A673 (cell line): ENCODE measurements at regions not wholly inside any gene's neighbourhood (a gene's known extent, or its start where the extent isn't known, plus 50 kb on each side); places are given as distances from the start of the nearest gene placed in this dataset.

Source experiments
- BruUV-seq: library from RNA; stranded (reverse); fragments of 400-500 nt; replicated peaks from 2 replicates; lab custom pipeline; 2021; lab: Mats Ljungman, UMichigan
- CTCF ChIA-PET: fragments of 300-600 bp; sonication (Branson Sonifier 250); formaldehyde crosslinking; loops from one replicate; lab custom pipeline; 2022; ENCODE audit warnings: antibody characterized with exemption; lab: Charles Lee
- POLR2A ChIA-PET: fragments of 300-600 bp; sonication (Branson Sonifier 250); formaldehyde crosslinking; loops from one replicate; lab custom pipeline; 2022; ENCODE audit warnings: antibody characterized with exemption; ENCODE audit not compliant: low non-redundant PET; lab: Charles Lee
- DNase-seq: peaks from one replicate; pipeline ENCODE4 v3.0.0-alpha.2; 2015; ENCODE audit warnings: low spot score
- H3K27ac ChIP-seq: fragments of 200-600 bp; sonication (generic); 2 replicates; pipeline ENCODE4 v1.5.1; 2016; ENCODE audit warnings: mixed run types, low read depth, mild to moderate bottlenecking, mixed read lengths, antibody characterized with exemption, low read length; ENCODE audit not compliant: poor library complexity, severe bottlenecking
- H3K27me3 ChIP-seq: fragments of 200-600 bp; sonication (generic); replicated peaks from 2 replicates; pipeline ENCODE4 v1.6.1; 2017; ENCODE audit warnings: mixed run types, low read depth, mild to moderate bottlenecking, mixed read lengths, antibody characterized with exemption, low read length; ENCODE audit not compliant: insufficient read depth, poor library complexity
- H3K36me3 ChIP-seq: fragments of 200-600 bp; sonication (generic); 2 replicates; pipeline ENCODE4 v1.6.1; 2016; ENCODE audit warnings: mixed run types, mild to moderate bottlenecking, mixed read lengths, antibody characterized with exemption, low read length; ENCODE audit not compliant: insufficient read depth, poor library complexity, severe bottlenecking
- H3K4me1 ChIP-seq: fragments of 200-600 bp; sonication (generic); 2 replicates; pipeline ENCODE4 v1.6.1; 2017; ENCODE audit warnings: mixed run types, mild to moderate bottlenecking, mixed read lengths, antibody characterized with exemption, low read length; ENCODE audit not compliant: insufficient read depth, poor library complexity, severe bottlenecking
- H3K4me3 ChIP-seq: fragments of 200-600 bp; sonication (generic); 2 replicates; pipeline ENCODE4 v1.5.1; 2016; ENCODE audit warnings: low read depth, mixed run types, mild to moderate bottlenecking, mixed read lengths, low read length; ENCODE audit not compliant: poor library complexity, severe bottlenecking
- H3K9me3 ChIP-seq: fragments of 200-600 bp; sonication (generic); 2 replicates; pipeline ENCODE4 v1.6.1; 2016; ENCODE audit warnings: mixed run types, low read depth, mild to moderate bottlenecking, mixed read lengths, antibody characterized with exemption, low read length; ENCODE audit not compliant: poor library complexity, severe bottlenecking
- EZH2 ChIP-seq: fragments of 200-600 bp; sonication (generic); IDR thresholded peaks from 2 replicates; pipeline ENCODE4 v1.6.1; 2017; ENCODE audit warnings: borderline replicate concordance, low read depth, mild to moderate bottlenecking, mixed read lengths, antibody characterized with exemption, low read length; ENCODE audit not compliant: poor library complexity, severe bottlenecking
- intact Hi-C: fragments of 100-400 bp; cut with micrococcal nuclease; formaldehyde crosslinking; loops from one replicate; pipeline ENCODE4 v1.10.0; 2022; ENCODE audit not compliant: unreplicated experiment
- TF ChIP-seq, protein P1 (sequence below): fragments of 300-800, 200-600 bp; sonication (generic); conservative IDR thresholded peaks from 2 replicates; pipeline ENCODE4 v1.5.1; 2017; ENCODE audit warnings: low read depth, mild to moderate bottlenecking, antibody characterized with exemption, low read length, moderate library complexity, mixed read lengths

DNA sequence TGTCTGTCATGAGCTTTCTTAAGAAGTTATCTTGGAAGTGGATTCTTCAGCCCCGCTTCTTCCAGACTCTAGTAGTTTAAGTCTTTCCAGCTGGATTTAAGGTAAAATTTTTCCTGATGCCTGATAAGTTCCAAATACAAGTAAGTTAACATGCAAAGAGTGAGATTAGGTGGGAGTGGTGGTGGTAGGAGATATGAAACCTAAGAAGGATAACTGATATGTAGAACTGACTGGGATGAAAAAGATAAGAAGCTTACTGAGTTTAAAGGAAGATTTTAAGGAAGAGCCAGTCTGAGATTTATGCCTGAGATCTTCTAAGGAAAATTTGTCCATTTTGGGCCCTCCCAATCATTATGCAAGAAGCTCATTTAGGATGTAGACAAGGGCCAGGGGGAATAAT, 250.9 kb upstream of the SYT10 start:
- Histone ChIP-seq H3K27ac (no peak overlapping the region), H3K4me3 (no peak overlapping the region), H3K27me3 (no peaks in the 10 kb centered on the region), H3K4me1 (no peaks in the 10 kb centered on the region), H3K36me3 (no peaks in the 10 kb centered on the region), H3K9me3 (no peaks in the 10 kb centered on the region)
- ChIA-PET POLR2A (no interaction called here), CTCF (no interaction called here)
- intact Hi-C loops: no loop called here
- no TSS peak for BruUV-seq
- TF ChIP-seq, protein P1, sequence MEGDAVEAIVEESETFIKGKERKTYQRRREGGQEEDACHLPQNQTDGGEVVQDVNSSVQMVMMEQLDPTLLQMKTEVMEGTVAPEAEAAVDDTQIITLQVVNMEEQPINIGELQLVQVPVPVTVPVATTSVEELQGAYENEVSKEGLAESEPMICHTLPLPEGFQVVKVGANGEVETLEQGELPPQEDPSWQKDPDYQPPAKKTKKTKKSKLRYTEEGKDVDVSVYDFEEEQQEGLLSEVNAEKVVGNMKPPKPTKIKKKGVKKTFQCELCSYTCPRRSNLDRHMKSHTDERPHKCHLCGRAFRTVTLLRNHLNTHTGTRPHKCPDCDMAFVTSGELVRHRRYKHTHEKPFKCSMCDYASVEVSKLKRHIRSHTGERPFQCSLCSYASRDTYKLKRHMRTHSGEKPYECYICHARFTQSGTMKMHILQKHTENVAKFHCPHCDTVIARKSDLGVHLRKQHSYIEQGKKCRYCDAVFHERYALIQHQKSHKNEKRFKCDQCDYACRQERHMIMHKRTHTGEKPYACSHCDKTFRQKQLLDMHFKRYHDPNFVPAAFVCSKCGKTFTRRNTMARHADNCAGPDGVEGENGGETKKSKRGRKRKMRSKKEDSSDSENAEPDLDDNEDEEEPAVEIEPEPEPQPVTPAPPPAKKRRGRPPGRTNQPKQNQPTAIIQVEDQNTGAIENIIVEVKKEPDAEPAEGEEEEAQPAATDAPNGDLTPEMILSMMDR: no peak
- no peak for TF ChIP-seq EZH2
- no peak for DNase-seq

DNA sequence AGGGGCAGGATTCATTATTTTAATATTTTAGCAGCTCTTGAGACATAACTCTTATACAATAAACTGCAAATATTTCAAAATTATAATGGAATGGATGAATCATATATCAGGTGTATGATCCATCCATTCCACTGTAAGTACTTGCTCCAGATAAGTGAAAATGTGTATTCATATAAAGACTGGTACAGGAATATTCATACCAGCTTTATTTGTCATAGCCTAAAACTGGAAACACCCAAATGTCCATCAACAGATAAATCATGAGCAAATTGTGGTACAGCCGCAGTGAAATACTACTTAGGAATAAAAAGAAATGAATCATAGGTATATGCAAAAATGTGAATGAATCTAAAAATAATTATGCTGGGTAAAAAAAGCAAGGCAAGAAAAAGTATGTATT, 263.6 kb upstream of the SYT10 start:
- Histone ChIP-seq H3K27me3 (no peaks in the 10 kb centered on the region), H3K4me3 (no peak overlapping the region), H3K27ac (no peak overlapping the region), H3K9me3 (peaks cover 6% of the 10 kb centered on the region), H3K36me3 (no peaks in the 10 kb centered on the region), H3K4me1 (no peaks in the 10 kb centered on the region)
- intact Hi-C loops: no loop called here
- no peak for TF ChIP-seq EZH2
- TF ChIP-seq, protein P1: no peak
- ChIA-PET POLR2A (no interaction called here), CTCF (no interaction called here)
- BruUV-seq: no TSS peak
- no peak for DNase-seq

DNA sequence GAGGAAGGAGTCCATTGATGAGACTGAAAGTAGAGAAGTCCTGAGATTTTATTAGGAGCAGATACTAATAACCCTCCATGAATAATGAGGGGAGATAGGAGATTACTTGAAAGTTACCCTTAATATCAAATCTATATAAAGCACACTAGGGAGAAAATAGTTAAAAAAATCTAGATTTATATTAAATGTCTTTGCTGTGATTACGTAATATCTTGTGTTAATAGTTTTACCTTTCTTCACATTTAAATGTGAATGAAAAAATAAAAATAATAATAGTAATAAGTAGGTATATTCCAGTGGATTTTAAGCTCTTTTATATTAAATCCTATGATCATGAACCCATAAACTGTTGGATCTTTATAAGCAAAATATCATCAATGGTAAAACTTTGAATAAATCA, 267.3 kb upstream of the SYT10 start:
- TF ChIP-seq, protein P1: no peak
- TF ChIP-seq EZH2: no peak
- no peaks in the 10 kb centered on the region for H3K36me3 ChIP-seq
- H3K27me3 ChIP-seq: no peaks in the 10 kb centered on the region
- POLR2A ChIA-PET: no interaction called here
- peaks cover 5% of the 10 kb centered on the region for H3K9me3 ChIP-seq
- DNase-seq: no peak
- H3K4me3 ChIP-seq: no peak overlapping the region
- CTCF ChIA-PET: no interaction called here
- no TSS peak for BruUV-seq
- H3K27ac ChIP-seq: no peak overlapping the region
- no peaks in the 10 kb centered on the region for H3K4me1 ChIP-seq
- intact Hi-C loops: no loop called here
